Coronary artery (tissue), 2 donors: ENCODE measurements at regions not wholly inside any gene's neighbourhood (a gene's known extent, or its start where the extent isn't known, plus 50 kb on each side); places are given as distances from the start of the nearest gene placed in this dataset.
A peak's percentile ranks its signal among the peaks of the same experiment; 100 is the strongest.

ENCODE experiments used
- DNase-seq: peaks from one replicate; pipeline ENCODE4 v3.0.0-alpha.2; 2017; ENCODE audit warnings: low spot score
- H3K27ac ChIP-seq, 2 donors: fragments of 200-600 bp; sonication (generic); one replicate each; pipeline ENCODE4 v1.5.1; 2016 to 2019
- H3K4me3 ChIP-seq: fragments of 200-600 bp; sonication (generic); 2 replicates; pipeline ENCODE4 v1.5.1; 2016; ENCODE audit warnings: mild to moderate bottlenecking, moderate library complexity
- TF ChIP-seq, protein P1 (sequence below): fragments of 200-600 bp; sonication (generic); IDR thresholded peaks from one replicate; pipeline ENCODE4 v1.5.1; 2019; ENCODE audit warnings: antibody characterized with exemption

DNA sequence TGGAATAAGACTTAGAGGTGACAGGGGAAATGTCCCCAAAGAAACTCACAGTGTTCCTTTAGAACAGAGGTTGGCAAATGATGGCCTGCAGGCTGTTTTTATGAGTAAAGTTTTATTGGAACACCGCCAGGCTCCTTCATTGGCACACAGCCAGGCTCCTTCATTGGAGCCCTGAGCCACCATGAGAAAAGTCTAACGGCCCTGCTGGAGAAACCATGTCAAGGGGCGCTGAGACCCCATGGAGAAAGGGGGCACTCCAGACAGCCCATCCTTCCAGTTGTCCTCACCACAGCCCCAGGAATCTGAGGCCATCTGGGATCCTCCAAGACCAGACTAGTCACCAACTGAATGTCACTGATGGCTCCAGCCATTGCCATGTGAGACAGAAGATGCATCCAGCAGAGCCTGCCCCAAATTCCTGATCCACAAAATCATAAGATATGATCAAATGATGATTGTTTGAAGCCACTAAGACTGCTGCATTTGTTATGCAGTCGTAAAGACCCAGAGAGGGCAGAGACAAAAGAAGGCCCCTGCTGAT, 88.2 kb upstream of the GPR26 start:
- Histone ChIP-seq H3K27ac (no peak overlapping the region), H3K4me3 (no peak overlapping the region)
- TF ChIP-seq, protein P1, sequence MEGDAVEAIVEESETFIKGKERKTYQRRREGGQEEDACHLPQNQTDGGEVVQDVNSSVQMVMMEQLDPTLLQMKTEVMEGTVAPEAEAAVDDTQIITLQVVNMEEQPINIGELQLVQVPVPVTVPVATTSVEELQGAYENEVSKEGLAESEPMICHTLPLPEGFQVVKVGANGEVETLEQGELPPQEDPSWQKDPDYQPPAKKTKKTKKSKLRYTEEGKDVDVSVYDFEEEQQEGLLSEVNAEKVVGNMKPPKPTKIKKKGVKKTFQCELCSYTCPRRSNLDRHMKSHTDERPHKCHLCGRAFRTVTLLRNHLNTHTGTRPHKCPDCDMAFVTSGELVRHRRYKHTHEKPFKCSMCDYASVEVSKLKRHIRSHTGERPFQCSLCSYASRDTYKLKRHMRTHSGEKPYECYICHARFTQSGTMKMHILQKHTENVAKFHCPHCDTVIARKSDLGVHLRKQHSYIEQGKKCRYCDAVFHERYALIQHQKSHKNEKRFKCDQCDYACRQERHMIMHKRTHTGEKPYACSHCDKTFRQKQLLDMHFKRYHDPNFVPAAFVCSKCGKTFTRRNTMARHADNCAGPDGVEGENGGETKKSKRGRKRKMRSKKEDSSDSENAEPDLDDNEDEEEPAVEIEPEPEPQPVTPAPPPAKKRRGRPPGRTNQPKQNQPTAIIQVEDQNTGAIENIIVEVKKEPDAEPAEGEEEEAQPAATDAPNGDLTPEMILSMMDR, result no peak
- DNase-seq, result no peak

DNA sequence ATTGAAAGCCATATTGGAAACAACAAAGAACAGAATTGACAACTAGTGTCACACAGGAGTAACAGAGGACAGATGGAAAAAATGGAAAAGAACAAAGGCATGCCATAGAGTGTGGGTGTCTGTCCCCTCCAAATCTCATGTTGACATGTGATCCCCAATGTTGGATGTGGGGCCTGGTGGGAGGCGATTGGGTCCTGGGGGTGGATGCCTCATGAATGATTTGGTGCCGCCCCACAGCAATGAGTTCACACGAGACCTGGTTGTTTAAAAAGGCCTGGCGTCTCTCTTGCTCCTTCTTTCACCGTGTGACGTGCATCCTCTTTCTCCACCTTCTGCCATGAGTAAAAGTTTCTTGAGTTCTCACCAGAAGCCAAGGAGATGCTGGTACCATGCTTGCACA, 87.4 kb upstream of the GPR26 start:
- Histone ChIP-seq H3K27ac (no peak overlapping the region), H3K4me3 (no peak overlapping the region)
- no peak for DNase-seq
- TF ChIP-seq, protein P1, result no peak

DNA sequence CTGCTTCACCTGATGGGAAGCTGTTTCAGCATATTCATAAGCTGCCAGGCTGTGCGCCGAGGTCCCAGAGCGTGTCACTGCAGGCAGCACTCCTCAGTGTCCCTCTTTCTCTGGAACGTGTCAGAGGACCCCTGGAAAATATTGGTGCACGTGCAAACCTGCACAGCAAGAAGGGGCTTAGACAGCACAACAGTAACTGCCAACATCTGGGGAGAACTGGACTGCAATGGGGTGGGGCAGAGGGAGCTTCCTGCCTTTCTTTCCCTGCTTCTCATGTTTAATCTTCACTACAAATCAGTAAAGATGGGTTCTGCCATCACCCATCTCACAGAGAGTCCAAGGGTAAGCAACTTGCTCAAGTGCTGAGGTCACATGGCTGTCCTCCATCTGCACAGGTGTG, 86.5 kb upstream of the GPR26 start:
- Histone ChIP-seq H3K4me3 (no peak overlapping the region), H3K27ac (no peak overlapping the region)
- TF ChIP-seq, protein P1, result no peak
- DNase-seq, result no peak

DNA sequence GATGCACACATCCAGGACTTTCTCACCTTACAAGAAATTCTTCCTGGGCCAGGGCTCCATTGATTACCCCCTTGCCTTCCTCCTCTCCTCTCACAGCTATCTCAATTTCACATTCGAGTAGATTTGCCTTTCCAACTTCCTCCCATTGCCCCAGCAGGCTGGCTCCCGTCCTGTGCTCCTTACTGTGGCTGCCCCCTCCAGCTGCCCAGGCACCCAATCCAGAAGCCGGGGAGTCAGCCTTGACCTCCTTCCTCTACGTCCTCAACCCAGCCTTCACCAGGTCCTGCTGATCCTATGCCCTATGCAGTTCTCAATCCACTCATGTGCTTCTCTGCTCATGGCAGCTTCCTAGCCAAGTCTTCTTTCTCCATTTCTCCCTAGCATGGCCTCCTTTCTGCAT, 85.7 kb upstream of the GPR26 start:
- no peak overlapping the region for H3K27ac ChIP-seq
- no peak overlapping the region for H3K4me3 ChIP-seq
- no peak for DNase-seq
- TF ChIP-seq, protein P1, result no peak

DNA sequence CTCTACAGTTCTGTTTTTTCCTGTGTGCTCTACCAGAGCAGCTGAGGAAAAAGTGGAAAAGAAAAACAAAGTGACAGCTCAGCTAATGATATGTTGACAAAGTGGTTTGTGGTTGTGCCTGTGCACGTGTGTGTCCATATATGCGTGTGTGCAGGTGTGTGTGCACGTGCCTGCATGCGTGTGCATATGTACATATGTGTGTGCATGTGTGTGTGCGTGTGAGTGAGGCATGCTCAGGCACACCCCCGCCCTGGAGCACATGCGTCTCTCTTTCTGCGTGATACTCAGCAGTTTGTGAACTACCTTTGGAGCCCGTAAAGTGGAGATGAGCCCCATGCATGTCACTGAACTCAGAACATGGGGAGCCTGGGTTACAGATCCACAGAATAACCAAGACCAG, 84.5 kb upstream of the GPR26 start:
- H3K27ac ChIP-seq, result no peak overlapping the region
- no peak for DNase-seq
- TF ChIP-seq, protein P1, result no peak
- H3K4me3 ChIP-seq, result no peak overlapping the region

DNA sequence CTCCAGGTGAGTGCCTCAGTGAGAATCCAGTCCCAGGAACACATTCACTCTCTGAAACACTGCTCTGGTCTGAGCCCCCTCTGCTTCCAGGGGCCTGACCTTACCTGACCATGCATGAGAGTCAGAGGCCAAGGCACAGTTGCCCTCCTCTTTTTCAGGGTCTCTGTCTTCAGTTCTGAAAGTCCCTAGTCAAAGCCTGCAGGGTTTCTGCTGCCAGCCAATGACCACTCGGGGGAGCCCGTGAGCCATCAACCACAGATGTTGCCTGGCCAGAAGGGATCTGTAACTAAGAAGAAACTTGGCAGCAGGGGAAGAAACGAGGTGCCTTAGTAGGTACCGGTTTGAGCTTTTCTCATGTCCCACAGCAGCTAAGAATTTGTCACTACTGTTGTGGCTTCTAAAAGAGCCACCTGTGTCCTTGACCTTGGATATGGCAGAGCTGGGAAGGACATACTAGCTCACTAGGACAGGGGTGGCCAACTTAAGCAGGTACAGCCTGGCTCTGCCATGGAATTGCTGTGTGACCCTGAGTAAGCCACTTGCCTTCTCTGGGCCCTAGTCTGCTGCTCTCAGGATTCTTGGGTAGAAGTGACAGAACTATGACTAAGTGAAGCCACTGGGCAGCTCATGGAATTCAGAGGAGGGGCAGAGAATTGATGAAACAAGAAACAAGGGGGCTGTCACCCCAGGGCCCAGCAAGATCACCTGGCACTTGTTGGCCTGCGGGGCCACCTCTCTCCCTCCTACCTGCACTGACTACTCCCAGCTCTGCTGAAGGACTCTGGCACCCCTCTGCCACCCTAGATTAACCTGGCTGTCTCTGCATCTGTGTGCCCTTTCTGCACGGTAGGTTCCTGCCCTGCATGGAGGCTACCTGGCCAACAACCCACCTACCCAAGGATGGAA, 83.8 kb upstream of the GPR26 start:
- TF ChIP-seq, protein P1, result peak; percentile 67
- Histone ChIP-seq H3K27ac (no peak overlapping the region), H3K4me3 (no peak overlapping the region)
- DNase-seq, result peak; percentile 87
